ENCODE measurements at regions not wholly inside any gene's neighbourhood (a gene's known extent, or its start where the extent isn't known, plus 50 kb on each side); places are given as distances from the start of the nearest gene placed in this dataset.
A peak's percentile ranks its signal among the peaks of the same experiment; 100 is the strongest.

DNA sequence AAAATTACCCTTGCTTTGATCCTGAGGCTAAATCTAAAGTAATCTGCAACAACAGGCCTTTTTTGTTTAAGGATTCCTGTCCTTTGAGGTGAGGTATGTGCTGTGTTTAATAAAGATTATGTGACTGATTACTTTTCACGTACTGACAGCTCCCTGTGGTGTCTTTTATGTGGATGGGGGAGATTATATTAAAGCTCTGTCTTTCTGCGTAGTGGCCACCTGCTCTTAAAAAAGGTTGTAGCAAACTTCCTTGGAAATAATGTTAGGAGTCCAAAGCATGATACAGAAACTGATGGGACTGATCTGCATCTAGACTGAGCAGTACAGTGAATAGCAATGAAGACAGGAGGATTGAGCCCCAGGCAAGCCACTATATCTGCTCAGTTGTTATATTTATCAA is 453.0 kb upstream of the GOLIM4 start:
- Mint-ChIP-seq H3K27me3 (no peaks in the 10 kb centered on the region), H3K9me3 (no peaks in the 10 kb centered on the region), H3K4me1 (no peaks in the 10 kb centered on the region), H3K27ac (no peak overlapping the region), H3K4me3 (no peak overlapping the region)
- ATAC-seq (no peak), DNase-seq (no peak)

DNA sequence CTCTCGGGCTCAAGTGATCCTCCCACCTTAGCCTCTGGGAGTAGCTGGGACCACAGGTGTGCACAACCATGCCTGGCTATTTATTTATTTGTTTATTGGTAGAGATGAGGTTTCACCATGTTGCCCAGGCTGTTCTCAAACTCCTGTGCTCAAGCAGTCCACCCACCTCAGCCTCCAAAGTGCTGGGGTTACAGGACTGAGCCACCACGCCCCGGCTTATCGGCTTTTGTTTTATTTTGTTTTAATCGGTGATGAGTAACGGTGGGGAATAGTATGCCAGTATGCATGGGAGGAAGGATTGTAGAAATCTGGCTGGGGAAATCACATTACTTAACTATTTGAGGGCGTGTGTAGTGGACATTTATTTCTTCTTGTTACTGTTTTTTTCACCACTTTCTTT is 451.0 kb upstream of the GOLIM4 start:
- DNase-seq (no peak), ATAC-seq (no peak)
- no peak overlapping the region for H3K27ac Mint-ChIP-seq
- no peak overlapping the region for H3K4me3 Mint-ChIP-seq
- no peaks in the 10 kb centered on the region for H3K9me3 Mint-ChIP-seq
- H3K27me3 Mint-ChIP-seq, result no peaks in the 10 kb centered on the region
- no peaks in the 10 kb centered on the region for H3K4me1 Mint-ChIP-seq

DNA sequence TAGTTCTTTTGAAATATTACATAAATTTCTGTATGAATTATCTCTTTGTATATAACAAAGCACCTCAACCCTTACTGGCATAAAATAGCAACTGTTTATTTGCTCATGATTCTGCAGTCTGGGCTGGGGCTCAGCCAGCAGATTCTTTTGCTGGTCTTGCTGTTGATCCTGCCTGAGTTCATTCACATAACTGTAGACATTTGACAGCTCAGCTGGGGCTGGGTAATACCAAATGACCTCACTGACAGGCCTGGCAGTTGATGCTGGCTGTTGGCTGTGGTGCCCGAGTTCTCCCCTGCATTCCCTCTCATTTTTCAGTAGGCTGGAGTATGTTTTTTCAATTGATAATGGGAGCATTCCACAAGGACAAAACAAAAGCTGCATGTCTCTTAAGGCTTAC is 449.9 kb upstream of the GOLIM4 start:
- Mint-ChIP-seq H3K4me1 (no peaks in the 10 kb centered on the region), H3K4me3 (no peak overlapping the region), H3K9me3 (no peaks in the 10 kb centered on the region), H3K27me3 (no peaks in the 10 kb centered on the region), H3K27ac (peak overlapping the region in 1 of 2 donors; percentile 16)
- ATAC-seq, result no peak
- DNase-seq, result no peak

DNA sequence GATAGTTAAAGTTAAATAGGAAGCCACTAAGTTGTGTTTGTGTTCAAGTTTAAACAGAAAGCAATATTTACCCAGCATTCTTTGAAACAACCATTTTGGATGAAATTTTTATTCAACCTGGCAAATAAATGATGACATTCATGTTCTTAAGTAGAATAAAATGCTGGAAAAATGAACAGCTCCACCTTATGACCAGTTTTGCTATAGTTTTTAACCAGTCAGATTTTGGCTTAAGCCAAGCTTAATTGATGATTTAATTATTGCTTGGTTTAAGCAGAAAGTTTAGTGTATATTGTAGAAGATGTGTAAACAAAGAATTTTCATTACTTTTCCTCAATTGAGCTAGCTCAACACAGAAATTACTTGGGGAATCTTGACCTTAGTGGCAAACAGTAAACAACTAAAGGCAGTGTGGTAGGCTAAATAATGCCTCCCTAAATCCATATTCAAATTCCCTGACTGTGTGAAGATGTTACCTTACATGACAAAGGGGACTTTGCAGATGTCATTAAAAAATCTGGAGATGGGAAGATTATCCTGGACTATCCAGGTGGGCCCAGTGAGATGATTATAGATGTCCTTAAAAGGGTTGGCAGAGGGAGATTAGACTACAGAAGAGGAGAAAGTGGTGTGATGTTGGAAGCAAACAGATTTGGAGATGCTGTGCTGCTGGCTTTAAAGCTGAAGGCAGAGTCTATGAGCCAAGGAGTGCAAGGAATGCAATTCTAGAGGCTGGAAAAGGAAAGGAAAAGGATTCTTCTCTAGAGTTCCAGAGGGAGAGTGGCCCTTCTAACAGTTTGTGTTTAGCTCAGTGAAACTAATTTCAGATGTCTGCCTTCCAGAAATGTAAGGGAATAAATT is 448.6 kb upstream of the GOLIM4 start:
- Mint-ChIP-seq H3K4me3 (no peak overlapping the region), H3K9me3 (no peaks in the 10 kb centered on the region), H3K4me1 (no peaks in the 10 kb centered on the region), H3K27me3 (no peaks in the 10 kb centered on the region), H3K27ac (no peak overlapping the region)
- ATAC-seq (no peak), DNase-seq (no peak)

DNA sequence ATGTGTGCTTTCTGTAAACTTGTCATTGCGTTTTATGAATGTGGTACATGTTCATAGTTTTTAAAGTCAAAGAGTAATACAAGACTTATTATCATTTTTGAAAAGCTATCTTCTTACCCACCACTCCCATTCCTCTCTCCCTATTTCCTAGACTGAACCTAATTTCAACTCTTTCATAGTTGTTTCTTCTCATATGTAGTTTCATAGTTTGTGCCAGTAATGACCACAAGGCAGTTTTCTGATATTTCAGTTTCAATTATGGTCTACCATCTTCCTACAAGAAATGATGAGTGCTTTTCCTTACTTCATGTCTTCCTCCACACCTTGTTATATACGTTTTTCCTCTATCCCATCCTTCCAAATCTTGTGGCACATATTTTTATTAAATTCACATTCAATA is 445.0 kb upstream of the GOLIM4 start:
- no peaks in the 10 kb centered on the region for H3K4me1 Mint-ChIP-seq
- H3K27ac Mint-ChIP-seq, result no peak overlapping the region
- no peaks in the 10 kb centered on the region for H3K27me3 Mint-ChIP-seq
- ATAC-seq (no peak), DNase-seq (no peak)
- H3K4me3 Mint-ChIP-seq, result no peak overlapping the region
- no peaks in the 10 kb centered on the region for H3K9me3 Mint-ChIP-seq

DNA sequence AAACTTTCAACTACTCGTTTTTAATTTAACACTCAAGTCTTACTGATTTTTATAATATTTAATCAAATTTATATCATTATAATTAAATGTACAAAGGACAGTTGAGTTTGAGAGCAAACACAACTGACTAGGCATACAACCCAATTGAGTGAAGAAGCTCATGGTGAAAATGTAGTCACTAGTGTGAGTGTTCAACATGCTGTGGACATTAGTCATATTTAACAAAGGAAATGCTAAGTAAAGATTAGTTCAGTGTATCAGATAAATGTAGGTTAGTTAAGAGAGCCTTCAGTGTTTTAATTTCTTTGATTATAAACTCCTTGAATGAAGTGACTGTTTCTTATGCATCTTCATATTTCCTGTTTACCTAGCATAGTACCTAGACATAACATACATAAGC is 444.2 kb upstream of the GOLIM4 start:
- Mint-ChIP-seq H3K27me3 (no peaks in the 10 kb centered on the region), H3K4me3 (no peak overlapping the region), H3K4me1 (no peaks in the 10 kb centered on the region), H3K9me3 (no peaks in the 10 kb centered on the region), H3K27ac (no peak overlapping the region)
- ATAC-seq (no peak), DNase-seq (no peak)

DNA sequence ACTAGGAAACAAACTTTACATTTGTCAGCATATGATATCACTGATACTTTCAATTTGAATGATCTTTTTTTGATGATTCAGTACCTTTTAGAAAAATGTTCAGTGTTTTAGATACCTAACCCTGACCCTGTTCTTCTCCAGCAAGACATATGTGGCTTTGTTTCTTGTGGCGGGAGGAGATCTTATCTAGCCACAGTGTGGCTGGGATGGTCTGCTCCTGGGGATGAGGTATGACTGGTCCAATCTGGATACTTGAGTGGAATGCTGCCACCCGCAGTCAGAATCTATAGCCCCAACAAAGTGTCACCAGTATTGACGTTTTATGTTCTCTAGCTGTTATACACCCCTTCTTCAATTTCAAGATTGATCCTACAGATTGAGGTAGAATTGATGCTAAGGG is 439.0 kb upstream of the GOLIM4 start:
- no peak overlapping the region for H3K27ac Mint-ChIP-seq
- no peaks in the 10 kb centered on the region for H3K9me3 Mint-ChIP-seq
- H3K4me1 Mint-ChIP-seq, result no peaks in the 10 kb centered on the region
- ATAC-seq (no peak), DNase-seq (no peak)
- H3K27me3 Mint-ChIP-seq, result no peaks in the 10 kb centered on the region
- H3K4me3 Mint-ChIP-seq, result no peak overlapping the region

DNA sequence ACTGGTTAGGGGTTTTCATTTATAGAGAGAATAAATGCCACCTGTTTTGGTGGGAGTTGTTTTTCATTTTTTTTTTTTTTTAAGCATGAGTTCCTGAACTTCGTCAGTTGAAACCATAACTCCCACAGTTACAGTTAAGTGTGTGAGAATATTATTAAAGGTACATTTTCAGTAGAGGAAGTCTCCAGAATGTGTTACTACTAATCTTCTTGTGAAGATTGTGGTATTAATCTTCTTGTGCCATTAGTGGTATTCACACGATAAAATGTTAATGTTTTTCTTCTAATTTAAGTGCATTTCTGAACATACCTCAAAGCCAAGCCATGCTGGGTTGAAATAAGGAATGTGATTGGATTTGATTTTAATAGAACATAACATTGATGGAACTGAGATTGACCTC is 437.9 kb upstream of the GOLIM4 start:
- Mint-ChIP-seq H3K27me3 (no peaks in the 10 kb centered on the region), H3K27ac (no peak overlapping the region), H3K4me3 (no peak overlapping the region), H3K9me3 (no peaks in the 10 kb centered on the region), H3K4me1 (no peaks in the 10 kb centered on the region)
- ATAC-seq, result no peak
- DNase-seq, result no peak

DNA sequence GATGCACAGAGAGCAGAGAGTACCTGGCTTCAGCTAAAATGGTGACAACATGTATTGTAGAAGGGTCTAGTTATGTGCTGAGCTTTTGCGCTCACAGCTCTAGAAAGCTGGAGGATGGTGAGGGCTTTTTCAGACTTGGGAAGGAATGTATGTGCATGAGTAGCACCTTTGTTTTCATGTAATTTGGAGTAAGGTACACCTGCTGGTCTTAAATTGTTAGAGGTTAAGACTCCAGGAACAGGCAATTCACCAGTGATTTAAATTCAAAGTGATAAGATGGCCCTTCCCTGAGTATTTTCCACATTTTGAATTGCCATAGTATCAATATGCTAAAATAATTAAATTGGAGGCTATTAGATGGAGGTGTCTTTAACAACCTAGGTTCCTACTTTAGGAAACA is 436.4 kb upstream of the GOLIM4 start:
- ATAC-seq, result no peak
- H3K9me3 Mint-ChIP-seq, result no peaks in the 10 kb centered on the region

DNA sequence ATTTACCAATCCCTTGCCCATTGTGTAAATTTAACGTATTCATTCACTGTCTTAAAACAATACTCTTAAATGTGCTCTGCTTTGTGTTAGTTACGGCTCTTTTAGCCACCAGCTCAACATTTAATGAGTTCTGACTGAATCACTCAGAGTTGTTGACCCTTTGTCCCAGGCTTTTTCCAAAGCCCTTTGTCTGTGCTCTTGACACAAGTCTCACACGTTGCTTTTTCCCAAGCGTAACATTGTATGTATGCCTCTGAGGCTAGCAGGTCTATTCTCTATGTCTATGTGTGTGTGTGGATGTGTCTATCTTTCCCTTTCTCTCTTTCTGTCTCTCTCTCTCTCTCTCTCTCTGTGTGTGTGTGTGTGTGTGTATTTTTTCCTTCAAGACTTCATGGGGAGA is 435.4 kb upstream of the GOLIM4 start:
- ATAC-seq (no peak), DNase-seq (no peak)
- H3K27ac Mint-ChIP-seq, result no peak overlapping the region
- no peaks in the 10 kb centered on the region for H3K9me3 Mint-ChIP-seq
- H3K27me3 Mint-ChIP-seq, result no peaks in the 10 kb centered on the region
- H3K4me1 Mint-ChIP-seq, result no peaks in the 10 kb centered on the region
- no peak overlapping the region for H3K4me3 Mint-ChIP-seq

More for the DNA sequence above, 436.4 kb upstream of the GOLIM4 start:
- Mint-ChIP-seq H3K4me1 (no peaks in the 10 kb centered on the region), H3K4me3 (no peak overlapping the region), H3K27ac (no peak overlapping the region), H3K27me3 (no peaks in the 10 kb centered on the region)
- DNase-seq, result no peak

DNA sequence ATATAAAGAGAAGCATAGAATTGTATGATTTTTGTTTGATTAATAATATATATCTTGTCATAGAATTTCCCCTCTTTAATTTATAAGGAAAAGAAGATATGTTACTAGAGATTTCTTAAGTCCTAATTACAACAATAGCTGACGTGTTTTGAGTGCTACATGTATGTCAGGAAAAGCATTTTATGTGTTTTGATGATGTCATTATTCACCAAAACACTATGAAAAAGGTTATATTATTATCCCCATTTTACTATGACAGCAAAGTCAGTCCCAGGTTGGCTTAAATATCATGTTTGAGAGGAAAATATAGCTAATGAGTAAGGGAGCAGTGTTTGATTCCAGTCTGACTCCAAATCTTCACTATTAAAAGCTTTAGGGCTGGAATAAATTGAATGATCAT is 428.4 kb upstream of the GOLIM4 start:
- no peaks in the 10 kb centered on the region for H3K4me1 Mint-ChIP-seq
- DNase-seq, result no peak
- no peak overlapping the region for H3K27ac Mint-ChIP-seq
- H3K27me3 Mint-ChIP-seq, result no peaks in the 10 kb centered on the region
- ATAC-seq, result no peak
- no peak overlapping the region for H3K4me3 Mint-ChIP-seq
- H3K9me3 Mint-ChIP-seq, result no peaks in the 10 kb centered on the region

DNA sequence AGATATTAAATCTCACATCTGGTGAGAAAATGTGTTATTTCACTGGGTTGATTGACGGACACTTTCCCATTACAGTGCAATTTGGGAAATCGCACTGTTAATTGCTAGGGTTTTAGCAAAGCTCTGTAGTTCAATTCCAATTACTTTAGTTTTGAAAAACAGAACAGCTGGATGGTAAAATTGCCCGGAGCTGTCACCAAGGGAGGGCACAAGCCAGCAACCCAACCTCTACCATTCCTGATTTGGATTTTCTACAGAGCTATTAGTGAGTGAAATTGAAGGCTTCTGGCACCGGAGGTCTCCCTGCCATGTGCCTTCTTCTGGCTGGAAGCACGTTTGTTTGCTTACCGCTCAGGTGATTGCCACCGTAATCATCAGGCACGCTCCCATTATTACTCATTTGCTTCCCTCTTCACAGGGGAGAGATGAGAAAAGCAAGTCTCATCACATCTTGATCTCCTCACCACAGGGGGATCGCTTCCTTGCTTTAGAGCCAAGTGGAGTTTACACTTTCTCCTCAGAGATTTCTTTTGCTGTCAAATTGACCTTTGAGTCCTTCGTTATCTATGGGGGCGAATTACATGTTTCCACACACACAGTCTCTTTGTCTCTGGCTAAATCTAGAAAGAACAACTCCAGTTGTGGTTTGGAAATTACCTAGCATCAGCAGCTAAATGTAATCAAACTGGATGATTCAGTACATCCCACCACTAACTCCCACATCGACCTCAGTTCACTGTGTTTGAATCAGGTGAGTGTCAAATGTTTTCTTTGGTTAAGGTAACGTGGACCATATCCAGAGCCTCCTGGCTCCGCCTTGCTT is 421.7 kb upstream of the GOLIM4 start:
- no peaks in the 10 kb centered on the region for H3K4me1 Mint-ChIP-seq
- DNase-seq (no peak), ATAC-seq (no peak)
- H3K27me3 Mint-ChIP-seq, result no peaks in the 10 kb centered on the region
- H3K9me3 Mint-ChIP-seq, result no peaks in the 10 kb centered on the region
- no peak overlapping the region for H3K27ac Mint-ChIP-seq
- H3K4me3 Mint-ChIP-seq, result no peak overlapping the region

DNA sequence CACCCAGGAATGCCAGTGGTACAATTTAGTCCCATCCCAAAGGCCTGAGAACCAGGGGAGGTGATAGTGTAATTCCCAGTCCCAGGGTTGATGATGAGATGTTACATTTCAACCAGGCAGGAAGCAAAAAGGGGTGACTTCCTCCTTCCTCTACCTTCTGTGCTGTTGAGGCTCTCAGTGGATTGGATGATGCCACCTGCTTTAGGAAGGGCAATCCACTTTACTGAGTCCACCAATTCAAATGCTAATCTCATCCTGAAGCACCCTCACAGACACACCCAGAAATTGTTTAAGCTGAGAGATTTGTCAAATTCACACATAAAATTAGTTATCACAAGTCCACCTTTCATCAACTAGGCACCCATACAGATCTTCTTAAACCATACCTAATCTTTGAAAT is 418.5 kb upstream of the GOLIM4 start:
- Mint-ChIP-seq H3K4me1 (no peaks in the 10 kb centered on the region), H3K27ac (no peak overlapping the region), H3K27me3 (no peaks in the 10 kb centered on the region), H3K4me3 (no peak overlapping the region), H3K9me3 (no peaks in the 10 kb centered on the region)
- DNase-seq (no peak), ATAC-seq (no peak)

DNA sequence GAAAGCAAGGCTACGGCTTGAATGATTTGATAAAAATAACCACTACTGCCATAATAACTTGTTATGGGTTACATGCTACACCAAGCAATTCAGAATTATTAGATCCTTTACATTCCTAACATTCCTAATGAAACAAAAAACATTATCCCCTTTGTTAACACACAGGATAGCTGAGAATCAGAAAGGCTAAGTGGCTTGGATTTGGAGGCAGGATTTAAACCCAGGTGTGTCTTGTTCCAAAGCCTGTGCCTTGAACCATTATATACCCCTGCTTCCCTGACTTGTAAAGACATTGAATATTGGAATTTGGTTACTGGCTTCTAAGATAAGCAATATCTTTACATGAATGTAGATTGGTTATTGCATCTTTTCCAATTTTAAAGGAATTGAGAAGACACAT is 417.1 kb upstream of the GOLIM4 start:
- no peak for ATAC-seq

DNA sequence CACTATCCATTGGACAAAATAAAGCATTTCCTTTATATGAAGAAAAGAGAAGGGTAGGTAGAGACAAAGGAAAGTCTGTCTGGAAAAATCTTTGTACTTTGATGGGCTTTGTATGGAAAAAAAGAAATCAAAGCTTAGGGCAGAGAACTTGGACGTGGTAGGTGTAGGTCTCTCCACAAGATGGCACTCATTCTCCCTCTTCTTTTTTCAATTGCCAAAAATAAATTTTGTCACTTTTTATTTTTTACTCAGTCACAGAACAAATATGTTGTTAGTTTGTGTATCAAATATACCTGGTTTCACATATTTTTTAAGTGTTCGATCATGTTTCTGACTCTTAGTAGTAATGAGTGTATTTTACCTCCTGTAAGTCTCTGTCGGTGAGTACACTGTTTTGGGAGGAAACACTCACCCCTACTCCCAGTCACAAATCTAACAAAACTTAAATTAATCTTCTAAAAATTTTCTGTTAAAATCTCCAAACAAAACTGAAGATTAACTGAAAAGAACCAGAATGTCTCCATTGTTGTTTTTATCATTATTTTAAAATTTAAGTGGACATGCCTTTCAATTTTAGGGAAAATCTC is 415.8 kb upstream of the GOLIM4 start:
- no peak overlapping the region for H3K4me3 Mint-ChIP-seq
- no peak overlapping the region for H3K27ac Mint-ChIP-seq
- DNase-seq (no peak), ATAC-seq (no peak)
- H3K27me3 Mint-ChIP-seq, result no peaks in the 10 kb centered on the region
- H3K4me1 Mint-ChIP-seq, result no peaks in the 10 kb centered on the region
- no peaks in the 10 kb centered on the region for H3K9me3 Mint-ChIP-seq

More for the DNA sequence above, 417.1 kb upstream of the GOLIM4 start:
- Mint-ChIP-seq H3K27me3 (no peaks in the 10 kb centered on the region), H3K4me3 (no peak overlapping the region), H3K4me1 (no peaks in the 10 kb centered on the region), H3K27ac (no peak overlapping the region), H3K9me3 (no peaks in the 10 kb centered on the region)
- no peak for DNase-seq

DNA sequence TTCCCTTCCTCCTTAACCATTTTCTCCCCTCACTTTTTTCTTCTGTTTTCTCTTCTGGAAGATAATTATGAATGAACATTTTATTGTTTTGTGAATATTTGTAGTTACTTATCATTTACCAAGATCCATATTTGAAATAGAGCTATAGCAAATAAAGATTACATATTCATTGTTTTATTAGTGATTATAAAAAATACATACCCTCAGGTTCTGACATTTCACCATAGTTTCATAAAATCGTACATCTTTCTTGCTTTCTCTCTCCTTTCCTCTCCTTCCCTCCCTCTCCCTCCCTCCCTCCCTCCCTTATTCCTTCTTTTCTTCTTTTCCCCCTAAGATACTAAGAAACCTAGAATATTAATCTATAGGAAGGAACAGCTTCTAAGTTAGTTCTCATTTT is 410.9 kb upstream of the GOLIM4 start:
- Mint-ChIP-seq H3K4me1 (no peaks in the 10 kb centered on the region), H3K4me3 (no peak overlapping the region), H3K27ac (no peak overlapping the region), H3K27me3 (no peaks in the 10 kb centered on the region), H3K9me3 (no peaks in the 10 kb centered on the region)
- ATAC-seq (no peak), DNase-seq (no peak)

Data from stimulated activated naive CD8-positive, alpha-beta T cell treated with anti-CD3 and anti-CD28 coated beads, Interleukin-15, amount 100 ng/mL, for 72 hours (primary cell).